ENCODE measurements at regions not wholly inside any gene's neighbourhood (a gene's known extent, or its start where the extent isn't known, plus 50 kb on each side); places are given as distances from the start of the nearest gene placed in this dataset.
"Not testable (repeated sequence)": the region's sequence is repeated elsewhere in the genome, so short reads cannot be mapped to it uniquely, and the experiment has no call there.

- no peaks in the 10 kb centered on the region for H3K27me3 ChIP-seq
- no peaks in the 10 kb centered on the region for H3K36me3 ChIP-seq
- peaks cover 0 to 16% (median 7%) of the 10 kb centered on the region in 12 donors for H3K4me1 ChIP-seq
- no peak for DNase-seq
- intact Hi-C loops (cut with DNase I), result no loop called here
- peaks cover 0 to 9% (median 0%) of the 10 kb centered on the region in 12 donors for H3K9me3 ChIP-seq
- H3K27ac ChIP-seq, result no peak overlapping the region
- TF ChIP-seq CTCF (IDR thresholded peaks at IDR 0.05) (no peak), POLR2A (IDR thresholded peaks at IDR 0.05) (no peak)
- no peak overlapping the region for H3K4me3 ChIP-seq
- 85 to 93% (median 88%) methylated on average over 1 of the region's 1 CpG for WGBS, 4 donors
- no peak for ATAC-seq
Measured at GRCh38 chr7:16958724-16959123, 76.9 kb upstream of the AGR3 start.

GRCh38 chr7:16960337-16960965, 78.7 kb upstream of the AGR3 start:
- intact Hi-C loops (cut with DNase I), result no loop called here
- peaks cover 0 to 5% (median 0%) of the 10 kb centered on the region in 12 donors for H3K4me1 ChIP-seq
- H3K27ac ChIP-seq, result no peak overlapping the region
- DNase-seq, result no peak
- ATAC-seq, result no peak
- H3K4me3 ChIP-seq, result no peak overlapping the region
- no peaks in the 10 kb centered on the region for H3K36me3 ChIP-seq
- TF ChIP-seq POLR2A (IDR thresholded peaks at IDR 0.05) (no peak), CTCF (IDR thresholded peaks at IDR 0.05) (no peak)
- H3K9me3 ChIP-seq, result peaks cover 0 to 9% (median 0%) of the 10 kb centered on the region in 12 donors
- H3K27me3 ChIP-seq, result no peaks in the 10 kb centered on the region
- 89 to 95% (median 91%) methylated on average over 1 of the region's 1 CpG for WGBS, 4 donors

GRCh38 chr7:16961641-16962040, 79.9 kb upstream of the AGR3 start:
- H3K36me3 ChIP-seq, result no peaks in the 10 kb centered on the region
- no peak overlapping the region for H3K27ac ChIP-seq
- intact Hi-C loops (cut with DNase I), result no loop called here
- WGBS, 4 donors, result 59 to 77% (median 73%) methylated on average over 2 of the region's 2 CpGs
- no peak overlapping the region for H3K4me3 ChIP-seq
- TF ChIP-seq POLR2A (IDR thresholded peaks at IDR 0.05) (no peak), CTCF (IDR thresholded peaks at IDR 0.05) (no peak)
- H3K9me3 ChIP-seq, result peaks cover 0 to 9% (median 0%) of the 10 kb centered on the region in 12 donors
- H3K4me1 ChIP-seq, result peaks cover 0 to 6% (median 0%) of the 10 kb centered on the region in 12 donors
- DNase-seq (no peak), ATAC-seq (no peak)
- H3K27me3 ChIP-seq, result no peaks in the 10 kb centered on the region

- H3K9me3 ChIP-seq, result peaks cover 0 to 8% (median 0%) of the 10 kb centered on the region in 12 donors
- H3K27ac ChIP-seq, result no peak overlapping the region
- H3K27me3 ChIP-seq, result no peaks in the 10 kb centered on the region
- ATAC-seq (no peak), DNase-seq (no peak)
- 82 to 88% (median 86%) methylated on average over 5 of the region's 5 CpGs for WGBS, 4 donors
- no peaks in the 10 kb centered on the region for H3K36me3 ChIP-seq
- intact Hi-C loops (cut with DNase I), result no loop called here
- no peak for TF ChIP-seq CTCF (IDR thresholded peaks at IDR 0.05)
- no peak for TF ChIP-seq POLR2A (IDR thresholded peaks at IDR 0.05)
- H3K4me3 ChIP-seq, result no peak overlapping the region
- H3K4me1 ChIP-seq, result peaks cover 0 to 14% (median 4%) of the 10 kb centered on the region in 12 donors
Measured at GRCh38 chr7:16963044-16963443, 81.3 kb upstream of the AGR3 start.

- WGBS, 4 donors, result 90 to 96% (median 92%) methylated on average over 8 of the region's 8 CpGs
- H3K4me1 ChIP-seq, result peaks cover 0 to 22% (median 5%) of the 10 kb centered on the region in 12 donors
- H3K4me3 ChIP-seq; H3K9me3 ChIP-seq; DNase-seq; intact Hi-C loops (cut with DNase I); ATAC-seq; H3K27me3 ChIP-seq; H3K27ac ChIP-seq; H3K36me3 ChIP-seq: not testable (repeated sequence)
Measured at GRCh38 chr7:16965697-16966096, 83.9 kb upstream of the AGR3 start.
